T-cell (primary cell): ENCODE measurements at regions not wholly inside any gene's neighbourhood (a gene's known extent, or its start where the extent isn't known, plus 50 kb on each side); places are given as distances from the start of the nearest gene placed in this dataset.

Source experiments
- ATAC-seq, 4 experiments: fragments of 200-7000 bp in 3 of 4; fragments of 150-1000 bp in 1 of 4; cut with Tn5 transposase; replicated peaks in 1 of 4; 1 replicate in 3 of 4; 2 replicates in 1 of 4; pipeline ENCODE4 v1.10.0; 2021; ENCODE audit warnings: moderate library complexity in 3 of 4, mild to moderate bottlenecking in 2 of 4, moderate number of reproducible peaks in 1 of 4
- CTCF ChIA-PET, 2 donors: fragments of 300-600 bp; sonication (Branson Sonifier 250); formaldehyde crosslinking; loops; one replicate each; lab custom pipeline; 2022; ENCODE audit warnings: antibody characterized with exemption in 2 of 2; lab: Charles Lee
- POLR2A ChIA-PET, 2 donors: fragments of 300-600 bp; sonication (Branson Sonifier 250); formaldehyde crosslinking; loops; one replicate each; lab custom pipeline; 2022; ENCODE audit warnings: antibody characterized with exemption in 2 of 2; lab: Charles Lee
- DNase-seq, 35 experiments: peaks; one replicate each; pipeline versions ENCODE4 v3.0.0 to v3.0.0-alpha.2; 2013 to 2023
- H3K27ac ChIP-seq: one replicate; pipeline ENCODE4 v1.5.1; 2013; ENCODE audit warnings: low read length
- H3K27me3 ChIP-seq, 2 experiments: replicated peaks in 1 of 2; 1 replicate in 1 of 2; 2 replicates in 1 of 2; pipeline versions ENCODE4 v1.6.1 to v1.7.0; 2013; ENCODE audit warnings: low read length in 1 of 2, mixed read lengths in 1 of 2; ENCODE audit not compliant: control insufficient read depth in 2 of 2, insufficient read depth in 2 of 2; ENCODE audit errors: extremely low read depth in 1 of 2
- H3K36me3 ChIP-seq, 2 donors: 1 replicate in 1 of 2; 2 replicates in 1 of 2; pipeline versions ENCODE4 v1.6.1 to v1.7.0; 2013; ENCODE audit warnings: low read length in 1 of 2; ENCODE audit not compliant: control insufficient read depth in 2 of 2, insufficient read depth in 1 of 2; ENCODE audit errors: extremely low read depth in 1 of 2
- H3K4me1 ChIP-seq, 2 experiments: 1 replicate in 1 of 2; 2 replicates in 1 of 2; pipeline versions ENCODE4 v1.6.1 to v1.7.0; 2013; ENCODE audit warnings: low read length in 2 of 2, mixed read lengths in 1 of 2; ENCODE audit not compliant: insufficient read depth in 2 of 2, control insufficient read depth in 1 of 2; ENCODE audit errors: extremely low read depth in 1 of 2
- H3K4me3 ChIP-seq, 2 donors: 1 replicate in 1 of 2; 2 replicates in 1 of 2; pipeline versions ENCODE4 v1.5.1 to v1.7.0; 2013; ENCODE audit warnings: mild to moderate bottlenecking in 2 of 2, low read length in 1 of 2, moderate library complexity in 1 of 2; ENCODE audit not compliant: control insufficient read depth in 1 of 2; ENCODE audit errors: extremely low read depth in 1 of 2
- H3K9me3 ChIP-seq: 2 replicates; pipeline ENCODE4 v1.7.0; 2013
- H3K27ac Mint-ChIP-seq, 2 donors: one replicate each; pipeline ENCODE4 v1.8.0; 2020 to 2021; ENCODE audit warnings: mild to moderate bottlenecking in 2 of 2, mixed read lengths in 2 of 2
- H3K27me3 Mint-ChIP-seq, 2 donors: one replicate each; pipeline ENCODE4 v1.8.0; 2021 to 2022; ENCODE audit warnings: mixed read lengths in 2 of 2
- H3K36me3 Mint-ChIP-seq: one replicate; pipeline ENCODE4 v1.8.0; 2021; ENCODE audit warnings: mixed read lengths
- H3K4me1 Mint-ChIP-seq, 3 donors: one replicate each; pipeline ENCODE4 v1.8.0; 2020 to 2022; ENCODE audit warnings: mixed read lengths in 3 of 3, mild to moderate bottlenecking in 1 of 3
- H3K4me3 Mint-ChIP-seq, 3 donors: one replicate each; pipeline ENCODE4 v1.8.0; 2020 to 2022; ENCODE audit warnings: mild to moderate bottlenecking in 3 of 3, mixed read lengths in 3 of 3, moderate library complexity in 3 of 3
- H3K9me3 Mint-ChIP-seq, 3 donors: one replicate each; pipeline ENCODE4 v1.8.0; 2020 to 2022; ENCODE audit warnings: mixed read lengths in 3 of 3
- WGBS: methylation state at CpG from one replicate; pipeline ENCODE4 v1.1.5; 2013; ENCODE audit warnings: missing lambda C conversion rate; ENCODE audit not compliant: insufficient coverage; 5-methylcytosine and 5-hydroxymethylcytosine counted together

- ATAC-seq, result no peak
- no peak overlapping the region for H3K4me3 Mint-ChIP-seq
These were observed 95.5 kb downstream of the FAM204A start for GRCh38 chr10:118246332-118247295.

GRCh38 chr10:118243907-118244306 lies 98.2 kb downstream of the FAM204A start:
- ChIA-PET POLR2A (no interaction called here), CTCF (interaction anchor here (0.6 to 5.7 kb wide), 5 partner anchors 30 to 747 kb away, joined by 3 to 64 read pairs (median 7); no protein-coding TSS in a partner anchor)
- no peak overlapping the region for H3K4me3 ChIP-seq
- no peaks in the 10 kb centered on the region for H3K4me1 Mint-ChIP-seq
- peaks cover 20 to 42% of the 10 kb centered on the region in 2 experiments for H3K27me3 ChIP-seq
- no peak overlapping the region for H3K27ac Mint-ChIP-seq
- DNase-seq (no peak), ATAC-seq (no peak)
- peaks cover 62 to 63% of the 10 kb centered on the region in 2 donors for H3K27me3 Mint-ChIP-seq
- no peaks in the 10 kb centered on the region for H3K4me1 ChIP-seq
- WGBS, result 78% methylated on average over 1 of the region's 5 CpGs
- no peaks in the 10 kb centered on the region for H3K9me3 ChIP-seq
- H3K27ac ChIP-seq, result no peak overlapping the region
- H3K36me3 ChIP-seq, result no peaks in the 10 kb centered on the region
- H3K9me3 Mint-ChIP-seq, result no peaks in the 10 kb centered on the region
- H3K4me3 Mint-ChIP-seq, result no peak overlapping the region
- H3K36me3 Mint-ChIP-seq, result no peaks in the 10 kb centered on the region

More at GRCh38 chr10:118246332-118247295, 95.5 kb downstream of the FAM204A start:
- no peaks in the 10 kb centered on the region for H3K36me3 ChIP-seq
- Mint-ChIP-seq H3K9me3 (no peaks in the 10 kb centered on the region), H3K27me3 (peaks cover 70% of the 10 kb centered on the region in 2 donors), H3K27ac (peak overlapping the region in 1 of 2 donors; percentile 36), H3K4me1 (no peaks in the 10 kb centered on the region), H3K36me3 (no peaks in the 10 kb centered on the region)
- no peak overlapping the region for H3K27ac ChIP-seq
- no peak overlapping the region for H3K4me3 ChIP-seq
- ChIA-PET CTCF (no interaction called here), POLR2A (no interaction called here)
- 14% methylated on average over 11 of the region's 19 CpGs for WGBS
- no peak for DNase-seq
- no peaks in the 10 kb centered on the region for H3K4me1 ChIP-seq
- H3K9me3 ChIP-seq, result no peaks in the 10 kb centered on the region
- peaks cover 21 to 50% of the 10 kb centered on the region in 2 experiments for H3K27me3 ChIP-seq

DNA sequence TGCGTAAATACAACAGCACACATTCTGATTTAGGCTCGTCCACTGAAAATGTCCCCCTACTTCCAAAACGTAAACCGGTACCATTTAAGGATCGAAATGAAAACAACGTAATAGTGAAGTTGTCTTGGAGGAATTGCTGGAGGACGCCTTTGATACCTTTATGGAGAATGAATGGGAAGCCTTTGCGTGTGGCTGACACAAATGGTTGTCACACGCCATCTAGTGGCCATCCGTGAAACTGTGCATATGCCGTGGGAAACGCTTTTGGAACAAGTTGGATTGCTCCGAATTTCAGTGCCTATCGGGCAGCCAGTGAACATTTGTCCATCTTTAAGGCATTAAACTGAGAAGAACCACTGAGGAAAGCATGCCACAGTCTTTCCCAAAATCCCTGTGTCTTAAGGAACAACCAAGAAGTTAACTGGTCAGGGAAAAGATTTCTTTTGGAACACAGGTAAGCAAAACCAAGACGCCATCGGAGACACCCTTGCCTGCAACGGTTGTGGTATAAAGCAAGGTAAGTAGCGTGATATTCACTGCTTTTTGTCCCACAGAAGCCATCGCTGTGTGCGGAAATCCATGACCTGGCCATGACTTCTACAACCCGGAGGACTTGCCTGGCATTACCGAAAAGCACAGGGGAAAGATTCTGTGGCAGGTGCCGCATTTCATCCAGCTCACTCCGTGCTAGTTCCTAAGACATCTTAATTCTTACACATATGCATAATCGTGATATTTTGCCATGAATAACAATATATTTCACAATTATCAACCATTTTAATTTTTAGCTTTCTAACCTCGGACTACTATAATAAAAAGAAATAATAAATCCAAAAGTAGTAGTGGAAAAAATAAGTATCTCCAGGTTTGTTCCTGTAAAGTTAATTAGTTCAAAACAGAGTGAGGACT lies 100.6 kb downstream of the FAM204A start:
- peaks cover 48 to 58% of the 10 kb centered on the region in 2 donors for H3K27me3 Mint-ChIP-seq
- H3K9me3 Mint-ChIP-seq, result no peaks in the 10 kb centered on the region
- 32% methylated on average over 18 of the region's 26 CpGs for WGBS
- no peak overlapping the region for H3K4me3 ChIP-seq
- H3K27me3 ChIP-seq, result peaks cover 17 to 26% of the 10 kb centered on the region in 2 experiments
- no peaks in the 10 kb centered on the region for H3K9me3 ChIP-seq
- peak in 34 of 35 experiments; percentile 2 to 76 (median 46) for DNase-seq
- no peak overlapping the region for H3K27ac ChIP-seq
- POLR2A ChIA-PET, result no interaction called here
- no peaks in the 10 kb centered on the region for H3K4me1 Mint-ChIP-seq
- H3K27ac Mint-ChIP-seq, result no peak overlapping the region
- ATAC-seq, result no peak
- H3K36me3 Mint-ChIP-seq, result no peaks in the 10 kb centered on the region
- no peaks in the 10 kb centered on the region for H3K36me3 ChIP-seq
- CTCF ChIA-PET, result interaction anchor here (0.5 to 5.7 kb wide), 10 partner anchors 245 to 780 kb away, joined by 3 to 64 read pairs (median 4); no protein-coding TSS in a partner anchor
- no peak overlapping the region for H3K4me3 Mint-ChIP-seq
- no peaks in the 10 kb centered on the region for H3K4me1 ChIP-seq

GRCh38 chr10:118239236-118239630 lies 102.9 kb downstream of the FAM204A start:
- ChIA-PET POLR2A (no interaction called here), CTCF (no interaction called here)
- no CpG with 5 or more reads among the region's 1 CpG for WGBS
- no peaks in the 10 kb centered on the region for H3K4me1 Mint-ChIP-seq
- H3K9me3 Mint-ChIP-seq, result no peaks in the 10 kb centered on the region
- ATAC-seq (no peak), DNase-seq (no peak)
- no peak overlapping the region for H3K4me3 ChIP-seq
- peaks cover 13% of the 10 kb centered on the region in 2 experiments for H3K27me3 ChIP-seq
- no peak overlapping the region for H3K4me3 Mint-ChIP-seq
- H3K4me1 ChIP-seq, result no peaks in the 10 kb centered on the region
- no peaks in the 10 kb centered on the region for H3K36me3 Mint-ChIP-seq
- no peaks in the 10 kb centered on the region for H3K36me3 ChIP-seq
- no peaks in the 10 kb centered on the region for H3K9me3 ChIP-seq
- H3K27me3 Mint-ChIP-seq, result peaks cover 30 to 39% of the 10 kb centered on the region in 2 donors
- H3K27ac Mint-ChIP-seq, result no peak overlapping the region
- no peak overlapping the region for H3K27ac ChIP-seq

DNA sequence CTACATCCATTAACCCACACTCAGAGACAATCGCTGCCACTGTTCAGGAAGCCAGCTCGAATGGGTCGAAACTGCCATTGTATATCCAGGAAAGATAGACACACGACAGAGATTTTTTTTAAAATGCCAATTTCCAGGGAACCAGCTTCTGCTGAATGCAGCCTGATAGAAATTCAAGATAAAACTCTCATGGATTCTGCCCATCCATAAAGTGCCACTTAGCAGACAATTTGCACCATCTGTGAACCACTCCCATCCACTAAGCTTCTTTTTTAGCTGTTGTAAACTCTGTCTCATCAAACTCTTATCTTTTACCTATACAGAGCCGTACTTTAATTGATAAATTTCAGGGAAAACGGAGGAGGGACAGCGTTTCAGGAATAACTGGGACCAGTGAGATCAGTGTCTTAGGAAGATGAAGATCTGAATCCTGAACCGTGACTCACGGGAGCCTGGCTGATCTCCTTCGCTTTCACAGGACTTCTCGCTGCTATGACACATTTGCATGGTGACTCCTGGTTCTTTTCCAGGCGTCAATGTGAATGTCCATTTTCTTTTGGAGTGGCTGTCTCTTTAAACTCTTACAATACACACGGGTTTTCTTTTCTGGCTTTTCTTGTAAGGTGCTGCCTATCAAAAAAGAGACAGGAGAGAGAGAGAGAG lies 103.4 kb downstream of the FAM204A start:
- no peaks in the 10 kb centered on the region for H3K9me3 ChIP-seq
- no peaks in the 10 kb centered on the region for H3K4me1 ChIP-seq
- Mint-ChIP-seq H3K27me3 (peaks cover 27 to 34% of the 10 kb centered on the region in 2 donors), H3K36me3 (no peaks in the 10 kb centered on the region), H3K9me3 (no peaks in the 10 kb centered on the region), H3K4me3 (no peak overlapping the region), H3K27ac (no peak overlapping the region), H3K4me1 (no peaks in the 10 kb centered on the region)
- ChIA-PET POLR2A (no interaction called here), CTCF (no interaction called here)
- DNase-seq (no peak), ATAC-seq (no peak)
- H3K36me3 ChIP-seq, result no peaks in the 10 kb centered on the region
- H3K4me3 ChIP-seq, result no peak overlapping the region
- WGBS, result 37% methylated on average over 7 of the region's 13 CpGs
- H3K27ac ChIP-seq, result no peak overlapping the region
- peaks cover 13 to 16% of the 10 kb centered on the region in 2 experiments for H3K27me3 ChIP-seq

- Mint-ChIP-seq H3K27ac (no peak overlapping the region), H3K9me3 (no peaks in the 10 kb centered on the region), H3K36me3 (no peaks in the 10 kb centered on the region), H3K4me3 (no peak overlapping the region), H3K27me3 (peaks cover 23 to 35% of the 10 kb centered on the region in 2 donors), H3K4me1 (no peaks in the 10 kb centered on the region)
- POLR2A ChIA-PET, result no interaction called here
- peaks cover 9 to 14% of the 10 kb centered on the region in 2 experiments for H3K27me3 ChIP-seq
- H3K4me3 ChIP-seq, result no peak overlapping the region
- H3K4me1 ChIP-seq, result no peaks in the 10 kb centered on the region
- H3K9me3 ChIP-seq, result no peaks in the 10 kb centered on the region
- CTCF ChIA-PET, result interaction anchor here in 1 of 2 donors (0.9 kb wide), 2 partner anchors 740 to 741 kb away, joined by 3 to 6 read pairs; no protein-coding TSS in a partner anchor
- no peaks in the 10 kb centered on the region for H3K36me3 ChIP-seq
- DNase-seq, result no peak
- no peak for ATAC-seq
- WGBS, result 72% methylated on average over 4 of the region's 5 CpGs
- H3K27ac ChIP-seq, result no peak overlapping the region
These were observed 104.2 kb downstream of the FAM204A start for GRCh38 chr10:118237930-118238329.
